ENCODE measurements at regions not wholly inside any gene's neighbourhood (a gene's known extent, or its start where the extent isn't known, plus 50 kb on each side); places are given as distances from the start of the nearest gene placed in this dataset.

DNA sequence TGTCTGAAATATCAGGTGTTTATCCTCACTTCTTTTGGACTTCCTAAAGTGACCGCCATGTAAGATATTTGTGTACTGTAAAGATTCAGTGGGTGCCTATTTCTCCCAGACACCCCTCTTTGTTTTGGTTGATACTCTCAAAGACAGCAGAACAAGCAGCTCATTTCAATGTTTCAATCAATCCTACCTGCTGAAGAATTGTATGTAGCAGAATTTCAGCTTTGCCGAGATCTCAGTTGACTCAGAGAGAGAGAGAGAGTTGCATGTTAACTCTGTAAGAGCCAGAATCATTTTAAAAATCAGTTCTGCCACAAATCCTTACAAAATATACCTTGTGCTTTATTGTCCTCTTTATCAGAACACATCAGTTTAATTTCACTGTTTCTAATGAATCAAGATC, 987.3 kb downstream of the ADGRL2 start:
- TF ChIP-seq, protein P1, sequence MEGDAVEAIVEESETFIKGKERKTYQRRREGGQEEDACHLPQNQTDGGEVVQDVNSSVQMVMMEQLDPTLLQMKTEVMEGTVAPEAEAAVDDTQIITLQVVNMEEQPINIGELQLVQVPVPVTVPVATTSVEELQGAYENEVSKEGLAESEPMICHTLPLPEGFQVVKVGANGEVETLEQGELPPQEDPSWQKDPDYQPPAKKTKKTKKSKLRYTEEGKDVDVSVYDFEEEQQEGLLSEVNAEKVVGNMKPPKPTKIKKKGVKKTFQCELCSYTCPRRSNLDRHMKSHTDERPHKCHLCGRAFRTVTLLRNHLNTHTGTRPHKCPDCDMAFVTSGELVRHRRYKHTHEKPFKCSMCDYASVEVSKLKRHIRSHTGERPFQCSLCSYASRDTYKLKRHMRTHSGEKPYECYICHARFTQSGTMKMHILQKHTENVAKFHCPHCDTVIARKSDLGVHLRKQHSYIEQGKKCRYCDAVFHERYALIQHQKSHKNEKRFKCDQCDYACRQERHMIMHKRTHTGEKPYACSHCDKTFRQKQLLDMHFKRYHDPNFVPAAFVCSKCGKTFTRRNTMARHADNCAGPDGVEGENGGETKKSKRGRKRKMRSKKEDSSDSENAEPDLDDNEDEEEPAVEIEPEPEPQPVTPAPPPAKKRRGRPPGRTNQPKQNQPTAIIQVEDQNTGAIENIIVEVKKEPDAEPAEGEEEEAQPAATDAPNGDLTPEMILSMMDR (IDR thresholded peaks at IDR 0.05; ENCODE audit: low read depth, low read length, poor library complexity, severe bottlenecking) = no peak
- TF ChIP-seq EZH2phosphoT487 (IDR thresholded peaks at IDR 0.05; ENCODE audit: borderline replicate concordance, low read length) = no peak
